Tibial nerve (tissue), 4 donors: ENCODE measurements at regions not wholly inside any gene's neighbourhood (a gene's known extent, or its start where the extent isn't known, plus 50 kb on each side); places are given as distances from the start of the nearest gene placed in this dataset.
A peak's percentile ranks its signal among the peaks of the same experiment; 100 is the strongest.

Source experiments
- CTCF ChIP-seq, 5 experiments: fragments of 200-600 bp in 3 of 5; fragments of 450-650 bp in 2 of 5; sonication (generic) in 3 of 5; IDR thresholded peaks; one replicate each; pipeline ENCODE4 v1.5.1; 2016 to 2019; ENCODE audit warnings: antibody characterized with exemption in 5 of 5, mild to moderate bottlenecking in 3 of 5, moderate library complexity in 2 of 5
- EP300 ChIP-seq, 2 donors: sonication (generic); formaldehyde crosslinking; IDR thresholded peaks; one replicate each; pipeline ENCODE4 v1.6.1; 2017; ENCODE audit warnings: antibody characterized with exemption in 2 of 2, mild to moderate bottlenecking in 1 of 2
- POLR2A ChIP-seq, 2 donors: fragments of 450-650 bp; IDR thresholded peaks; one replicate each; pipeline ENCODE4 v1.6.1; 2017; ENCODE audit warnings: antibody characterized with exemption in 2 of 2, mild to moderate bottlenecking in 2 of 2, moderate library complexity in 2 of 2

- TF ChIP-seq CTCF (IDR thresholded peaks at IDR 0.05) (peak in 2 of 5 experiments; percentile 29 to 40), POLR2A (IDR thresholded peaks at IDR 0.05) (no peak), EP300 (IDR thresholded peaks at IDR 0.05) (no peak)
Observed at GRCh38 chr21:23968722-23969647, 1638.3 kb downstream of the MRPL39 start.
